Muscle of leg (tissue), 3 donors: ENCODE measurements at regions not wholly inside any gene's neighbourhood (a gene's known extent, or its start where the extent isn't known, plus 50 kb on each side); places are given as distances from the start of the nearest gene placed in this dataset.

ENCODE experiments used
- DNase-seq: peaks from one replicate; pipeline ENCODE4 v3.0.0; 2013
- H3K27ac ChIP-seq: one replicate; pipeline ENCODE4 v1.5.1; 2013; ENCODE audit warnings: mild to moderate bottlenecking, low read length, control low read depth
- H3K27me3 ChIP-seq: one replicate; pipeline ENCODE4 v1.6.1; 2013; ENCODE audit warnings: low read length; ENCODE audit not compliant: control insufficient read depth, insufficient read depth
- H3K36me3 ChIP-seq: one replicate; pipeline ENCODE4 v1.6.1; 2013; ENCODE audit warnings: low read length; ENCODE audit not compliant: control insufficient read depth, insufficient read depth
- H3K4me1 ChIP-seq: one replicate; pipeline ENCODE4 v1.6.1; 2013; ENCODE audit warnings: low read length; ENCODE audit not compliant: control insufficient read depth, insufficient read depth
- H3K4me3 ChIP-seq: one replicate; pipeline ENCODE4 v1.5.1; 2013; ENCODE audit warnings: low read length, control low read depth
- H3K9me3 ChIP-seq: replicated peaks from 2 replicates; pipeline ENCODE4 v1.6.1; 2013; ENCODE audit warnings: low read depth, low read length; ENCODE audit not compliant: control insufficient read depth
- WGBS: methylation state at CpG from one replicate; pipeline ENCODE4 v1.1.5; 2013; ENCODE audit warnings: missing lambda C conversion rate; ENCODE audit not compliant: insufficient coverage; 5-methylcytosine and 5-hydroxymethylcytosine counted together

- Histone ChIP-seq H3K4me1 (no peaks in the 10 kb centered on the region), H3K36me3 (no peaks in the 10 kb centered on the region), H3K4me3 (no peak overlapping the region), H3K9me3 (peaks cover 10% of the 10 kb centered on the region), H3K27ac (no peak overlapping the region), H3K27me3 (no peaks in the 10 kb centered on the region)
- no CpG with 5 or more reads among the region's 1 CpG for WGBS
- no peak for DNase-seq
These were observed 258.7 kb downstream of the HTR1B start for GRCh38 chr6:77204555-77204954.

GRCh38 chr6:77183447-77183846 lies 279.8 kb downstream of the HTR1B start:
- Histone ChIP-seq H3K27ac (no peak overlapping the region), H3K9me3 (no peaks in the 10 kb centered on the region), H3K4me3 (no peak overlapping the region), H3K27me3 (no peaks in the 10 kb centered on the region), H3K4me1 (no peaks in the 10 kb centered on the region), H3K36me3 (no peaks in the 10 kb centered on the region)
- no peak for DNase-seq
- WGBS = 64% methylated on average over 2 of the region's 3 CpGs

GRCh38 chr6:77181749-77182148 lies 281.5 kb downstream of the HTR1B start:
- Histone ChIP-seq H3K4me1 (no peaks in the 10 kb centered on the region), H3K27me3 (no peaks in the 10 kb centered on the region), H3K27ac (no peak overlapping the region), H3K4me3 (no peak overlapping the region), H3K36me3 (no peaks in the 10 kb centered on the region), H3K9me3 (no peaks in the 10 kb centered on the region)
- no peak for DNase-seq
- WGBS = 80% methylated on average over 1 of the region's 3 CpGs

- Histone ChIP-seq H3K27me3 (no peaks in the 10 kb centered on the region), H3K9me3 (no peaks in the 10 kb centered on the region), H3K36me3 (no peaks in the 10 kb centered on the region), H3K27ac (no peak overlapping the region), H3K4me1 (no peaks in the 10 kb centered on the region), H3K4me3 (no peak overlapping the region)
- WGBS = no CpG with 5 or more reads among the region's 3 CpGs
- DNase-seq = no peak
These were observed 283.0 kb downstream of the HTR1B start for GRCh38 chr6:77180326-77180725.

GRCh38 chr6:77178821-77179220 lies 284.5 kb downstream of the HTR1B start:
- 83% methylated on average over 1 of the region's 2 CpGs for WGBS
- H3K27me3 ChIP-seq = no peaks in the 10 kb centered on the region
- DNase-seq = no peak

GRCh38 chr6:77177470-77177869 lies 285.8 kb downstream of the HTR1B start:
- Histone ChIP-seq H3K9me3 (peaks cover 5% of the 10 kb centered on the region), H3K27ac (no peak overlapping the region), H3K27me3 (no peaks in the 10 kb centered on the region), H3K4me1 (no peaks in the 10 kb centered on the region), H3K36me3 (no peaks in the 10 kb centered on the region), H3K4me3 (no peak overlapping the region)
- no peak for DNase-seq

More at GRCh38 chr6:77178821-77179220, 284.5 kb downstream of the HTR1B start:
- H3K36me3 ChIP-seq = no peaks in the 10 kb centered on the region
- no peak overlapping the region for H3K4me3 ChIP-seq
- H3K9me3 ChIP-seq = peaks cover 2% of the 10 kb centered on the region
- H3K4me1 ChIP-seq = no peaks in the 10 kb centered on the region
- H3K27ac ChIP-seq = no peak overlapping the region

- H3K9me3 ChIP-seq = peaks cover 7% of the 10 kb centered on the region
- no peak for DNase-seq
- H3K4me1 ChIP-seq = no peaks in the 10 kb centered on the region
- H3K36me3 ChIP-seq = no peaks in the 10 kb centered on the region
- no peaks in the 10 kb centered on the region for H3K27me3 ChIP-seq
- WGBS = 83% methylated on average over 7 of the region's 7 CpGs
- no peak overlapping the region for H3K4me3 ChIP-seq
- no peak overlapping the region for H3K27ac ChIP-seq
These were observed 289.7 kb downstream of the HTR1B start for GRCh38 chr6:77173472-77174074.

- Histone ChIP-seq H3K36me3 (no peaks in the 10 kb centered on the region), H3K4me3 (no peak overlapping the region), H3K9me3 (peaks cover 7% of the 10 kb centered on the region), H3K4me1 (no peaks in the 10 kb centered on the region), H3K27ac (no peak overlapping the region), H3K27me3 (no peaks in the 10 kb centered on the region)
- 81% methylated on average over 3 of the region's 6 CpGs for WGBS
- no peak for DNase-seq
These were observed 290.7 kb downstream of the HTR1B start for GRCh38 chr6:77172578-77172977.

GRCh38 chr6:77159730-77160129 lies 303.6 kb downstream of the HTR1B start:
- Histone ChIP-seq H3K4me3 (no peak overlapping the region), H3K4me1 (no peaks in the 10 kb centered on the region), H3K27me3 (no peaks in the 10 kb centered on the region), H3K36me3 (no peaks in the 10 kb centered on the region), H3K9me3 (no peaks in the 10 kb centered on the region), H3K27ac (no peak overlapping the region)
- no peak for DNase-seq

- Histone ChIP-seq H3K4me3 (no peak overlapping the region), H3K27me3 (no peaks in the 10 kb centered on the region), H3K36me3 (no peaks in the 10 kb centered on the region), H3K27ac (no peak overlapping the region), H3K9me3 (no peaks in the 10 kb centered on the region), H3K4me1 (no peaks in the 10 kb centered on the region)
- no peak for DNase-seq
- 67% methylated on average over 4 of the region's 4 CpGs for WGBS
These were observed 312.1 kb downstream of the HTR1B start for GRCh38 chr6:77151241-77151640.

- Histone ChIP-seq H3K4me1 (no peaks in the 10 kb centered on the region), H3K9me3 (no peaks in the 10 kb centered on the region), H3K36me3 (no peaks in the 10 kb centered on the region), H3K27me3 (no peaks in the 10 kb centered on the region), H3K27ac (no peak overlapping the region), H3K4me3 (no peak overlapping the region)
- DNase-seq = no peak
These were observed 312.6 kb downstream of the HTR1B start for GRCh38 chr6:77150736-77151135.
